ENCODE measurements at regions not wholly inside any gene's neighbourhood (a gene's known extent, or its start where the extent isn't known, plus 50 kb on each side); places are given as distances from the start of the nearest gene placed in this dataset.
"Not testable (repeated sequence)": the region's sequence is repeated elsewhere in the genome, so short reads cannot be mapped to it uniquely, and the experiment has no call there.

GRCh38 chr2:175241691-175242090 is 60.2 kb upstream of the ATP5MC3 start:
- no peaks in the 10 kb centered on the region for H4K20me1 ChIP-seq (ENCODE audit: insufficient read depth, low read length)
- H3K27ac ChIP-seq (ENCODE audit: low read depth, low read length, poor library complexity, severe bottlenecking), result no peak overlapping the region
- H3K27me3 ChIP-seq (ENCODE audit: insufficient read depth, low read length), result no peaks in the 10 kb centered on the region
- no peak overlapping the region for H2AFZ ChIP-seq (ENCODE audit: low read length)
- TF ChIP-seq CTCF (IDR thresholded peaks at IDR 0.05; ENCODE audit: low read length) (no peak), EZH2 (IDR thresholded peaks at IDR 0.05; ENCODE audit: borderline replicate concordance, low read length) (no peak)
- no peaks in the 10 kb centered on the region for H3F3A ChIP-seq (ENCODE audit: insufficient read depth, low read length)
- H3K4me1 ChIP-seq (ENCODE audit: insufficient read depth, low read length, severe bottlenecking), result no peaks in the 10 kb centered on the region
- H3K79me2 ChIP-seq (ENCODE audit: insufficient read depth, low read length), result no peaks in the 10 kb centered on the region
- H3K4me3 ChIP-seq (ENCODE audit: low read depth, low read length, poor library complexity, severe bottlenecking), result no peak overlapping the region
- H3K9me3 ChIP-seq (ENCODE audit: low read length), result no peaks in the 10 kb centered on the region
- no peak overlapping the region for H3K4me2 ChIP-seq (ENCODE audit: low read length)
- no peaks in the 10 kb centered on the region for H3K36me3 ChIP-seq (ENCODE audit: insufficient read depth, low read length)
- no peaks in the 10 kb centered on the region for H3K9me2 ChIP-seq (ENCODE audit: low read depth, low read length)
- no peak overlapping the region for H3K9ac ChIP-seq (ENCODE audit: low read length)

GRCh38 chr2:175240033-175240432 is 58.5 kb upstream of the ATP5MC3 start:
- H3K9me3 ChIP-seq (ENCODE audit: low read length); H3K36me3 ChIP-seq (ENCODE audit: insufficient read depth, low read length); H2AFZ ChIP-seq (ENCODE audit: low read length); H3K27ac ChIP-seq (ENCODE audit: low read depth, low read length, poor library complexity, severe bottlenecking); H3K27me3 ChIP-seq (ENCODE audit: insufficient read depth, low read length); H3K9ac ChIP-seq (ENCODE audit: low read length); H3K4me2 ChIP-seq (ENCODE audit: low read length); H3K9me2 ChIP-seq (ENCODE audit: low read depth, low read length); H3F3A ChIP-seq (ENCODE audit: insufficient read depth, low read length); H4K20me1 ChIP-seq (ENCODE audit: insufficient read depth, low read length); H3K4me1 ChIP-seq (ENCODE audit: insufficient read depth, low read length, severe bottlenecking); H3K4me3 ChIP-seq (ENCODE audit: low read depth, low read length, poor library complexity, severe bottlenecking); H3K79me2 ChIP-seq (ENCODE audit: insufficient read depth, low read length): not testable (repeated sequence)

GRCh38 chr2:175236930-175237329 is 55.4 kb upstream of the ATP5MC3 start:
- Histone ChIP-seq H3K9me2 (ENCODE audit: low read depth, low read length) (no peaks in the 10 kb centered on the region), H3K9ac (ENCODE audit: low read length) (no peak overlapping the region), H3K4me3 (ENCODE audit: low read depth, low read length, poor library complexity, severe bottlenecking) (no peak overlapping the region), H2AFZ (ENCODE audit: low read length) (no peak overlapping the region), H3K79me2 (ENCODE audit: insufficient read depth, low read length) (no peaks in the 10 kb centered on the region), H4K20me1 (ENCODE audit: insufficient read depth, low read length) (no peaks in the 10 kb centered on the region), H3K9me3 (ENCODE audit: low read length) (no peaks in the 10 kb centered on the region), H3K4me1 (ENCODE audit: insufficient read depth, low read length, severe bottlenecking) (no peaks in the 10 kb centered on the region), H3K27me3 (ENCODE audit: insufficient read depth, low read length) (no peaks in the 10 kb centered on the region), H3K27ac (ENCODE audit: low read depth, low read length, poor library complexity, severe bottlenecking) (no peak overlapping the region), H3F3A (ENCODE audit: insufficient read depth, low read length) (no peaks in the 10 kb centered on the region), H3K36me3 (ENCODE audit: insufficient read depth, low read length) (no peaks in the 10 kb centered on the region), H3K4me2 (ENCODE audit: low read length) (no peak overlapping the region)
- no peak for TF ChIP-seq EZH2 (IDR thresholded peaks at IDR 0.05; ENCODE audit: borderline replicate concordance, low read length)
- TF ChIP-seq CTCF (IDR thresholded peaks at IDR 0.05; ENCODE audit: low read length), result no peak

GRCh38 chr2:175234650-175235049 is 53.1 kb upstream of the ATP5MC3 start:
- Histone ChIP-seq H3K9me2 (ENCODE audit: low read depth, low read length) (no peaks in the 10 kb centered on the region), H3K9me3 (ENCODE audit: low read length) (no peaks in the 10 kb centered on the region), H3K79me2 (ENCODE audit: insufficient read depth, low read length) (no peaks in the 10 kb centered on the region), H3F3A (ENCODE audit: insufficient read depth, low read length) (no peaks in the 10 kb centered on the region), H3K27me3 (ENCODE audit: insufficient read depth, low read length) (no peaks in the 10 kb centered on the region), H4K20me1 (ENCODE audit: insufficient read depth, low read length) (no peaks in the 10 kb centered on the region), H2AFZ (ENCODE audit: low read length) (no peak overlapping the region), H3K9ac (ENCODE audit: low read length) (no peak overlapping the region), H3K4me3 (ENCODE audit: low read depth, low read length, poor library complexity, severe bottlenecking) (no peak overlapping the region), H3K4me1 (ENCODE audit: insufficient read depth, low read length, severe bottlenecking) (no peaks in the 10 kb centered on the region), H3K4me2 (ENCODE audit: low read length) (no peak overlapping the region), H3K36me3 (ENCODE audit: insufficient read depth, low read length) (no peaks in the 10 kb centered on the region), H3K27ac (ENCODE audit: low read depth, low read length, poor library complexity, severe bottlenecking) (no peak overlapping the region)
- no peak for TF ChIP-seq CTCF (IDR thresholded peaks at IDR 0.05; ENCODE audit: low read length)
- TF ChIP-seq EZH2 (IDR thresholded peaks at IDR 0.05; ENCODE audit: borderline replicate concordance, low read length), result no peak
